Breast epithelium (tissue), 3 donors: ENCODE measurements at regions not wholly inside any gene's neighbourhood (a gene's known extent, or its start where the extent isn't known, plus 50 kb on each side); places are given as distances from the start of the nearest gene placed in this dataset.

Source experiments
- CTCF ChIP-seq, 3 donors: fragments of 450-650 bp; IDR thresholded peaks; one replicate each; pipeline ENCODE4 v1.5.1; 2016 to 2017; ENCODE audit warnings: antibody characterized with exemption in 3 of 3, mild to moderate bottlenecking in 3 of 3, moderate library complexity in 3 of 3
- POLR2A ChIP-seq: fragments of 450-650 bp; IDR thresholded peaks from one replicate; pipeline ENCODE4 v1.6.1; 2016; ENCODE audit warnings: antibody characterized with exemption, mild to moderate bottlenecking, moderate library complexity
- POLR2AphosphoS5 ChIP-seq, 3 donors: sonication (generic); formaldehyde crosslinking; IDR thresholded peaks; one replicate each; pipeline ENCODE4 v1.6.1; 2017; ENCODE audit warnings: antibody characterized with exemption in 3 of 3

GRCh38 chr16:49024896-49025295 lies 256.7 kb downstream of the CBLN1 start:
- TF ChIP-seq CTCF (IDR thresholded peaks at IDR 0.05) (no peak), POLR2AphosphoS5 (IDR thresholded peaks at IDR 0.05) (no peak), POLR2A (no peak)
